PC-9 (cell line): ENCODE measurements at regions not wholly inside any gene's neighbourhood (a gene's known extent, or its start where the extent isn't known, plus 50 kb on each side); places are given as distances from the start of the nearest gene placed in this dataset.

Source experiments
- BruUV-seq: library from RNA; stranded (reverse); fragments of 400-500 nt; replicated peaks from 2 replicates; lab custom pipeline; 2021; lab: Mats Ljungman, UMichigan
- CTCF ChIA-PET: fragments of 300-600 bp; sonication (Branson Sonifier 250); formaldehyde crosslinking; loops from one replicate; lab custom pipeline; 2022; ENCODE audit warnings: antibody characterized with exemption; lab: Charles Lee
- POLR2A ChIA-PET: fragments of 300-600 bp; sonication (Branson Sonifier 250); formaldehyde crosslinking; loops from one replicate; lab custom pipeline; 2022; ENCODE audit warnings: antibody characterized with exemption; ENCODE audit not compliant: unreplicated experiment; lab: Charles Lee
- DNase-seq, 2 experiments: peaks; one replicate each; pipeline versions ENCODE4 v3.0.0 to v3.0.0-alpha.2; 2015 to 2022; ENCODE audit warnings: mixed read lengths in 1 of 2
- H2AFZ ChIP-seq: fragments of 200-600 bp; sonication (generic); 2 replicates; pipeline ENCODE4 v1.8.1; 2017; ENCODE audit warnings: antibody characterized with exemption
- H3F3A ChIP-seq: fragments of 200-600 bp; sonication (generic); 2 replicates; pipeline ENCODE4 v1.8.1; 2017; ENCODE audit warnings: antibody characterized with exemption, mild to moderate bottlenecking, low read depth; ENCODE audit not compliant: insufficient read depth
- H3K27ac ChIP-seq: fragments of 200-600 bp; sonication (generic); 2 replicates; pipeline ENCODE4 v1.6.1; 2016; ENCODE audit warnings: mixed run types
- H3K27me3 ChIP-seq: fragments of 200-600 bp; sonication (generic); 2 replicates; pipeline ENCODE4 v1.6.1; 2016; ENCODE audit warnings: low read depth, mixed run types; ENCODE audit not compliant: insufficient read depth
- H3K36me3 ChIP-seq: fragments of 200-600 bp; sonication (generic); 2 replicates; pipeline ENCODE4 v1.6.1; 2016; ENCODE audit warnings: low read depth, mixed run types
- H3K4me1 ChIP-seq: fragments of 200-600 bp; sonication (generic); replicated peaks from 2 replicates; pipeline ENCODE4 v1.6.1; 2016; ENCODE audit warnings: mixed run types; ENCODE audit not compliant: insufficient read depth
- H3K4me2 ChIP-seq: fragments of 200-600 bp; sonication (generic); 2 replicates; pipeline ENCODE4 v1.6.1; 2017; ENCODE audit warnings: mixed run types
- H3K4me3 ChIP-seq: fragments of 200-600 bp; sonication (generic); 2 replicates; pipeline ENCODE4 v1.6.1; 2016; ENCODE audit warnings: mixed run types
- H3K79me2 ChIP-seq: fragments of 200-600 bp; sonication (generic); 2 replicates; pipeline ENCODE4 v1.6.1; 2017; ENCODE audit warnings: low read depth, mixed run types
- H3K9me2 ChIP-seq: fragments of 200-600 bp; sonication (generic); 2 replicates; pipeline ENCODE4 v1.8.1; 2017; ENCODE audit warnings: mild to moderate bottlenecking; ENCODE audit not compliant: insufficient read depth
- H3K9me3 ChIP-seq: fragments of 200-600 bp; sonication (generic); 2 replicates; pipeline ENCODE4 v1.8.1; 2016; ENCODE audit warnings: low read depth; ENCODE audit not compliant: insufficient read depth
- H4K20me1 ChIP-seq: fragments of 200-600 bp; sonication (generic); 2 replicates; pipeline ENCODE4 v1.8.1; 2017; ENCODE audit not compliant: insufficient read depth
- EZH2 ChIP-seq: fragments of 200-600 bp; sonication (generic); IDR thresholded peaks from 2 replicates; pipeline ENCODE4 v1.8.0; 2017; ENCODE audit warnings: antibody characterized with exemption, low read depth
- intact Hi-C: fragments of 100-400 bp; cut with micrococcal nuclease; formaldehyde crosslinking; loops from one replicate; pipeline ENCODE4 v1.10.0; 2022; ENCODE audit not compliant: unreplicated experiment
- TF ChIP-seq, protein P1 (sequence below): fragments of 200-600 bp; sonication (generic); conservative IDR thresholded peaks from 2 replicates; pipeline ENCODE4 v1.6.1; 2017; ENCODE audit warnings: mixed run types, antibody characterized with exemption, mild to moderate bottlenecking, moderate library complexity

DNA sequence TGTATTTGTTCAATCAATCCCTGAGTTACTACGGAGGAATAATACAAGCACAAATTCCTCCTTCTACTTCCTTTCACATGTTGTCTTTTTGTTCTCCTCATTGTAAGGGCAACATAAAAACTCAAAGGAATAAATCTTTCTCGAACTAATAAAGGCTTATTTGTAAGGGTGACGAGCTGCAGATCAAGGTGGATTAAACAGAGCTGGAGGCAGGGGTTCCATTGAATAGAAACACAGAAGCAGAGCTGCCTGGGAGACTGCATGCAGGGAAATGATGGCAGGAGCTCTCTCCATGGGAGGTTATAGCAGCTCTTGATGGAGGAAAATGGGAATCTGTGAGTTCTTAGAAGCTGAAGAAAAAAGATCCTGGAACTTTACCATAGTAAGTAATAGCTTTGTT, 160.2 kb downstream of the CYYR1 start:
- intact Hi-C loops: no loop called here
- no peak overlapping the region for H3K4me2 ChIP-seq

DNA sequence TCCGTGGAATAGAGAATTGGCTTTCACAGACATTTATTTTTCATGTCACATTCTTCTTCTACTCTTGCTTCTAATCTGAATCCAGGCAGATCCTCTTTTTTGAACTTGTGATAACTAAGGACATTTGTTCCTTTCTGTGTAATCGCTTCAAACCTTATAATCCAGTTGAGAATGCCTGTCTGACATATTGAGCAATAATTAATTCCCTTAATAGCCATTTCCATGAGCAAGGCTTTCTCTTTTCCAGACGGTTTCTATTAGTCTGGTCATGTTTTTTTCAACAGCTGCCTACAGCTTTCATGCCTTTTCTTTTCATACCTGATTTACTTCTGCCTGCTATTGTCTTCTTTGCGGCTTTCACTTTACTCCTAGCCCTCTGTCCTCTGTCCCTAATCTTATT, 163.4 kb downstream of the CYYR1 start:
- ChIA-PET CTCF (interaction anchor here (0.6 kb wide), 1 partner anchor 429 kb away, joined by 4 read pairs; no protein-coding TSS in a partner anchor), POLR2A (no interaction called here)
- Histone ChIP-seq H3K36me3 (no peaks in the 10 kb centered on the region), H3K4me1 (peaks cover 18% of the 10 kb centered on the region), H4K20me1 (no peaks in the 10 kb centered on the region), H3K4me3 (no peak overlapping the region), H2AFZ (no peak overlapping the region), H3K9me2 (no peaks in the 10 kb centered on the region), H3F3A (no peaks in the 10 kb centered on the region), H3K79me2 (no peaks in the 10 kb centered on the region), H3K4me2 (no peak overlapping the region), H3K27ac (no peak overlapping the region), H3K27me3 (no peaks in the 10 kb centered on the region), H3K9me3 (no peaks in the 10 kb centered on the region)
- BruUV-seq: no TSS peak
- TF ChIP-seq, protein P1, sequence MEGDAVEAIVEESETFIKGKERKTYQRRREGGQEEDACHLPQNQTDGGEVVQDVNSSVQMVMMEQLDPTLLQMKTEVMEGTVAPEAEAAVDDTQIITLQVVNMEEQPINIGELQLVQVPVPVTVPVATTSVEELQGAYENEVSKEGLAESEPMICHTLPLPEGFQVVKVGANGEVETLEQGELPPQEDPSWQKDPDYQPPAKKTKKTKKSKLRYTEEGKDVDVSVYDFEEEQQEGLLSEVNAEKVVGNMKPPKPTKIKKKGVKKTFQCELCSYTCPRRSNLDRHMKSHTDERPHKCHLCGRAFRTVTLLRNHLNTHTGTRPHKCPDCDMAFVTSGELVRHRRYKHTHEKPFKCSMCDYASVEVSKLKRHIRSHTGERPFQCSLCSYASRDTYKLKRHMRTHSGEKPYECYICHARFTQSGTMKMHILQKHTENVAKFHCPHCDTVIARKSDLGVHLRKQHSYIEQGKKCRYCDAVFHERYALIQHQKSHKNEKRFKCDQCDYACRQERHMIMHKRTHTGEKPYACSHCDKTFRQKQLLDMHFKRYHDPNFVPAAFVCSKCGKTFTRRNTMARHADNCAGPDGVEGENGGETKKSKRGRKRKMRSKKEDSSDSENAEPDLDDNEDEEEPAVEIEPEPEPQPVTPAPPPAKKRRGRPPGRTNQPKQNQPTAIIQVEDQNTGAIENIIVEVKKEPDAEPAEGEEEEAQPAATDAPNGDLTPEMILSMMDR: no peak
- no peak for TF ChIP-seq EZH2
- intact Hi-C loops: no loop called here
- no peak for DNase-seq

More for the DNA sequence above, 160.2 kb downstream of the CYYR1 start:
- ChIA-PET CTCF (no interaction called here), POLR2A (no interaction called here)
- Histone ChIP-seq H3K36me3 (no peaks in the 10 kb centered on the region), H3K4me3 (no peak overlapping the region), H3K27ac (no peak overlapping the region), H3F3A (no peaks in the 10 kb centered on the region), H3K27me3 (no peaks in the 10 kb centered on the region), H4K20me1 (no peaks in the 10 kb centered on the region), H3K4me1 (no peaks in the 10 kb centered on the region), H3K9me3 (no peaks in the 10 kb centered on the region), H2AFZ (no peak overlapping the region), H3K79me2 (no peaks in the 10 kb centered on the region), H3K9me2 (no peaks in the 10 kb centered on the region)
- TF ChIP-seq, protein P1: no peak
- no peak for TF ChIP-seq EZH2
- BruUV-seq: no TSS peak
- DNase-seq: no peak

DNA sequence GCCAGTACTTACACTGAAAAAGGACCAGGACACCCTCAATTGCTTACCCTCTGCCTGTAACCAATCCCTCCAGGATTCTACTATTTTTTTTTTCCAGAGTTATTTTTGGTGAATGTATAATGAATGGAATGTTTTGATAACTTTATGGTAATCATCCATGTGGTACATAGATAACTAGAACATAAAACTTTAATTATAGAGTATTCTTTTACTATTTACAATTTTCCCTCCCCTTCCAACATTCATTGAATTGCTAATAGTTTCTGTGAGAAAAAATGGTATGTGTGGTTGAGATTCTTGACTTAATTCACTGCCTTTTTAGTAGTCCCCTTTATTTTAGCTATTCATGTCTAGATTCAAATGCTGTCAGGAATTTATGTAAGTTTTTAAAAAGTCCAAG, 164.6 kb downstream of the CYYR1 start:
- Histone ChIP-seq H3K27ac (no peak overlapping the region), H2AFZ (no peak overlapping the region), H3K36me3 (no peaks in the 10 kb centered on the region), H3K9me3 (no peaks in the 10 kb centered on the region), H3K9me2 (no peaks in the 10 kb centered on the region), H3K27me3 (no peaks in the 10 kb centered on the region), H3K79me2 (no peaks in the 10 kb centered on the region), H3K4me2 (no peak overlapping the region), H3K4me3 (no peak overlapping the region), H4K20me1 (no peaks in the 10 kb centered on the region), H3F3A (no peaks in the 10 kb centered on the region), H3K4me1 (peaks cover 18% of the 10 kb centered on the region)
- intact Hi-C loops: no loop called here
- BruUV-seq: no TSS peak
- ChIA-PET POLR2A (no interaction called here), CTCF (no interaction called here)
- DNase-seq: no peak
- TF ChIP-seq, protein P1: no peak
- no peak for TF ChIP-seq EZH2
